Stimulated activated CD8-positive, alpha-beta memory T cell treated with anti-CD3 and anti-CD28 coated beads, Interleukin-4, amount 100 ng/mL, for 48 hours (primary cell): ENCODE measurements at regions not wholly inside any gene's neighbourhood (a gene's known extent, or its start where the extent isn't known, plus 50 kb on each side); places are given as distances from the start of the nearest gene placed in this dataset.
"Not testable (repeated sequence)": the region's sequence is repeated elsewhere in the genome, so short reads cannot be mapped to it uniquely, and the experiment has no call there.

Experiments used
- DNase-seq: peaks from one replicate; pipeline ENCODE4 v3.0.0-alpha.2; 2020

DNA sequence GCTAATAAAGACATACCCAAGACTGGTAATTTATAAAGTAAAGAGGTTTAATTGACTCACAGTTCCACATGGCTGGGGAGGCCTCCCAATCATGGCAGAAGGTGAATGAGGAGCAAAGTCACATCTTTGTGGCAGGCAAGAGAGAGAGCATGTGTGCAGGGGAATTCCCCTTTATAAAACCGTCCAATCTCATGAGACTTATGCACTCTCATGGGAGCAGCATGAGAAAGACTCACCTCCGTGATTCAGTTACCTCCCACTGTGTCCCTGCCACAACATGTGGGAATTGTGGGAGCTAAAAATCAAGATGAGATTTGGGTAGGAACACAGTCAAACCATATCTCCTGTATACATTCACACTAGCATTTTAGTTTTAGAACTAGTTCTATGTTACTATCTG is 101.7 kb upstream of the NIPA1 start:
- not testable (repeated sequence) for DNase-seq

DNA sequence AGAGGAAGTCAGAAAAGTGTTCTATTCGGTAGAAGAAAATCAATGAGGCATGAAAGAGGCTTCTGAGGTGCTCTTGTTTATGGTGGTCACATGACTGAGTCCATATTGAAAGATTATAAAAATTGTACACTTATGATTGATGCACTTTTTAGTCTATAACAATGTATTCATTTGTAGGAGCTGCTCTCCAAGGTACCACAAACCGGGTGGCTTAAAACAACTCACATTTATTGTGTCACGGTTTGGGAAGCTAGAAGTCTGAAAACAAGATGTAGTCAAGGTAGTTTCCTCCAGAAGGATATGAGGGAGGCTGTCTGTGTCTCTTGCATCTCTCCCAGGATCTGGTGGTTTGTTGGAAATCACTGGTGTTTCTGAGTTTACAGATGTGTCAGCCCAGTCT is 86.6 kb upstream of the NIPA1 start:
- not testable (repeated sequence) for DNase-seq

DNA sequence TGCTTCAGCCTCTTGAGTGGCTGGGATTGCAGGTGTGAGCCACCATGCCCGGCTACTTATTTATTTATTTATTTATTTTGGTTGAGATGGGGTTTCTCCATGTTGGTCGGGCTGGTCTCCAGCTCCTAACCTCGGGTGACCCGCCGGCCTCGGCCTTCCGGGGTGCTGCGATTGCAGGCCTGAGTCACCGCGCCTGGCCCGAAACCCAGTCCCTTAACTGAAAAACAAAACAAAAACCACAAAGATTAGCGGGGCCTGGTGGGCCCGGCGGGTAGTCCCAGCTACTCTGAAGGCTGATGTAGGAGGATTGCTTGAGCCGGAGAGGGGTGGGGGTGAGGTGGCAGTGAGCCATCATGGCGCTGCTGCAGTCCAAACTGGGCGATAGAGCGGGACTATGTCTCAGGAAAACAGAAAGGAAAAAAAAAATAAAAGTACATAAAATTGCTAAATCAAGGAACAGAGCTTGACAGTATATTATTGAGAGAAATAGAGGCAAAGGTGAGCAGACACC is 75.6 kb upstream of the NIPA1 start:
- DNase-seq: not testable (repeated sequence)

DNA sequence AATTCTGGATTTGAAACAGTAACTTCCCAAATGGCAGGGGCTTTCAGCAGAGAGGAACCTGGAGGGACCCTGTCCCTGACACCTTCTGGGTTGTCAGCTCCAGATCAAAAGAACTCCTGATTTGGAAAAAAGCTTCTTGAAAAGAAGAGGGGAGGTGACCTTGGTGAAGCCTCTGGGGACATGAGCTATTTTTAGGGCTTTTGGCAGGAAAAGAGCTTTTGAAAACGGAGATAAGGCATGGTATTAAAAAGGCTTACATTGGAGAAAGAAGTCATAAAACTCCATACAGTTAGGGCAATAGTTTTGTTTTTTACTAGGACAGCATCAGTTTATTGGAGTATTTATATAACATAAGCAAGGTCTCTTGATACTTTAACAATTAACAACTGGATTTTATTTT is 72.5 kb upstream of the NIPA1 start:
- DNase-seq: not testable (repeated sequence)

GRCh38 chr15:22714358-22715132 is 71.9 kb upstream of the NIPA1 start:
- not testable (repeated sequence) for DNase-seq

- DNase-seq: not testable (repeated sequence)
Observed at GRCh38 chr15:22715133-22715845, 71.2 kb upstream of the NIPA1 start.

- not testable (repeated sequence) for DNase-seq
Observed at GRCh38 chr15:22719980-22720379, 66.5 kb upstream of the NIPA1 start.

GRCh38 chr15:22726104-22726503 is 60.3 kb upstream of the NIPA1 start:
- not testable (repeated sequence) for DNase-seq

DNA sequence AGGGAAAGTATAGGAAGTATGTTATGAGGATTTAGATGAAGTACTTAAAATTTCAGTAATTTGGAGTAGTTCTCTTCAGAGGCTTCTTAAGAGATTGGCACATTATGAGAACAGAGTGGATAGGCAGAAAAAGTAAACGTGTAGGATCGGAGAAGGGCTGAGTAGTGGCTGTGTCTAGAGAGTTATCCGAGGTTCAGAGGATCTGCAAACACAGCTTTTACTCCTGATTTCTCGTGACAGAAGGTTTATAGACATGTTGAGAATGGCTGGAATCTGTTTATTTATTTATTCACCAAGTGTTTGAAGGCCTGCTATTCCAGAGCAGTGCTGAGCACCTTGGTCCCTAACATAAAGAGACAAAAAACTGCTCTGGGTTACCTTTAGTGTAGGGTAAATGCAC is 51.4 kb upstream of the NIPA1 start:
- not testable (repeated sequence) for DNase-seq

GRCh38 chr15:22735781-22736180 is 50.7 kb upstream of the NIPA1 start:
- no peak for DNase-seq

- not testable (repeated sequence) for DNase-seq
Observed at GRCh38 chr15:22736200-22736599, 50.2 kb upstream of the NIPA1 start.
